Stomach (tissue), 4 donors: ENCODE measurements at regions not wholly inside any gene's neighbourhood (a gene's known extent, or its start where the extent isn't known, plus 50 kb on each side); places are given as distances from the start of the nearest gene placed in this dataset.

Source experiments
- EP300 ChIP-seq: sonication (generic); formaldehyde crosslinking; IDR thresholded peaks from one replicate; pipeline ENCODE4 v1.6.1; 2017; ENCODE audit warnings: antibody characterized with exemption
- POLR2A ChIP-seq, 4 donors: fragments of 450-650 bp; IDR thresholded peaks; one replicate each; pipeline ENCODE4 v1.6.1; 2016; ENCODE audit warnings: antibody characterized with exemption in 4 of 4, control low read depth in 2 of 4, mild to moderate bottlenecking in 1 of 4, moderate library complexity in 1 of 4

- no peak for TF ChIP-seq POLR2A (IDR thresholded peaks at IDR 0.05)
- no peak for TF ChIP-seq EP300
Observed at GRCh38 chr14:86640288-86640687, 1110.3 kb downstream of the FLRT2 start.
